Endodermal cell (in vitro differentiated cells): ENCODE measurements at regions not wholly inside any gene's neighbourhood (a gene's known extent, or its start where the extent isn't known, plus 50 kb on each side); places are given as distances from the start of the nearest gene placed in this dataset.

ENCODE experiments used
- DNase-seq: peaks from one replicate; pipeline ENCODE4 v3.0.0-alpha.2; 2017
- H3K27ac ChIP-seq: 2 replicates; pipeline ENCODE4 v1.5.1; 2013; ENCODE audit warnings: mild to moderate bottlenecking, low read depth, low read length, moderate library complexity
- H3K27me3 ChIP-seq: 2 replicates; pipeline ENCODE4 v1.6.1; 2013; ENCODE audit warnings: mild to moderate bottlenecking, low read length, moderate library complexity; ENCODE audit not compliant: insufficient read depth, control insufficient read depth, poor library complexity, severe bottlenecking
- H3K36me3 ChIP-seq: 2 replicates; pipeline ENCODE4 v1.7.0; 2013; ENCODE audit warnings: mild to moderate bottlenecking, low read length, moderate library complexity; ENCODE audit not compliant: control insufficient read depth, insufficient read depth
- H3K4me1 ChIP-seq: one replicate; pipeline ENCODE4 v1.7.0; 2013; ENCODE audit warnings: low read length; ENCODE audit not compliant: control insufficient read depth, insufficient read depth
- H3K4me3 ChIP-seq: 2 replicates; pipeline ENCODE4 v1.5.1; 2013; ENCODE audit warnings: mild to moderate bottlenecking, low read length, moderate library complexity
- H3K9ac ChIP-seq: 2 replicates; pipeline ENCODE4 v1.6.1; 2013; ENCODE audit warnings: mild to moderate bottlenecking, low read length, moderate library complexity; ENCODE audit not compliant: poor library complexity, severe bottlenecking; ENCODE audit errors: extremely low read depth
- H3K9me3 ChIP-seq: 2 replicates; pipeline ENCODE4 v1.6.1; 2013; ENCODE audit warnings: mild to moderate bottlenecking, low read length, moderate library complexity; ENCODE audit not compliant: control insufficient read depth
- H3K27ac Mint-ChIP-seq: 2 replicates; pipeline ENCODE4 v1.8.0; 2020; ENCODE audit warnings: mixed read lengths
- H3K27me3 Mint-ChIP-seq: 2 replicates; pipeline ENCODE4 v1.8.0; 2021; ENCODE audit warnings: mild to moderate bottlenecking, mixed read lengths; ENCODE audit not compliant: insufficient read depth
- H3K36me3 Mint-ChIP-seq: 2 replicates; pipeline ENCODE4 v1.8.0; 2020; ENCODE audit warnings: low read depth, mixed read lengths
- H3K4me1 Mint-ChIP-seq: 2 replicates; pipeline ENCODE4 v1.8.0; 2020; ENCODE audit warnings: mixed read lengths
- H3K4me3 Mint-ChIP-seq: 2 replicates; pipeline ENCODE4 v1.8.0; 2020; ENCODE audit warnings: mild to moderate bottlenecking, moderate library complexity, mixed read lengths
- H3K9me3 Mint-ChIP-seq: 2 replicates; pipeline ENCODE4 v1.8.0; 2020; ENCODE audit warnings: mild to moderate bottlenecking, mixed read lengths
- CTCF ChIP-seq: fragments of 200-600 bp; sonication (generic); conservative IDR thresholded peaks from 2 replicates; pipeline ENCODE4 v1.5.0; 2021; ENCODE audit warnings: antibody characterized with exemption, mild to moderate bottlenecking
- WGBS, 2 experiments: methylation state at CpG; one replicate each; pipeline versions ENCODE4 v1.1.5 to v1.1.7; 2013; ENCODE audit warnings: missing lambda C conversion rate in 2 of 2, mixed read lengths in 1 of 2; ENCODE audit not compliant: insufficient coverage in 1 of 2, insufficient read length in 1 of 2; 5-methylcytosine and 5-hydroxymethylcytosine counted together

- no peak overlapping the region for H3K4me3 Mint-ChIP-seq
- Histone ChIP-seq H3K36me3 (no peaks in the 10 kb centered on the region), H3K9ac (no peak overlapping the region), H3K4me3 (no peak overlapping the region), H3K27ac (no peak overlapping the region), H3K27me3 (no peaks in the 10 kb centered on the region), H3K9me3 (no peaks in the 10 kb centered on the region), H3K4me1 (no peaks in the 10 kb centered on the region)
- WGBS, 2 experiments: 85% methylated on average over 3 of the region's 4 CpGs; no CpG with 5 or more reads in 1 of the 2 experiments
- no peak overlapping the region for H3K27ac Mint-ChIP-seq
- no peaks in the 10 kb centered on the region for H3K27me3 Mint-ChIP-seq
- TF ChIP-seq CTCF: no peak
- H3K36me3 Mint-ChIP-seq: no peaks in the 10 kb centered on the region
- H3K9me3 Mint-ChIP-seq: peaks cover 10% of the 10 kb centered on the region
- DNase-seq: no peak
- no peaks in the 10 kb centered on the region for H3K4me1 Mint-ChIP-seq
Measured at GRCh38 chr4:178958725-178959440, 1516.6 kb upstream of the AGA start.

GRCh38 chr4:178963446-178964045 is 1521.3 kb upstream of the AGA start:
- no peaks in the 10 kb centered on the region for H3K9me3 Mint-ChIP-seq
- Histone ChIP-seq H3K9ac (no peak overlapping the region), H3K4me3 (no peak overlapping the region), H3K27ac (no peak overlapping the region), H3K36me3 (no peaks in the 10 kb centered on the region), H3K9me3 (no peaks in the 10 kb centered on the region), H3K27me3 (no peaks in the 10 kb centered on the region), H3K4me1 (no peaks in the 10 kb centered on the region)
- H3K27me3 Mint-ChIP-seq: no peaks in the 10 kb centered on the region
- no peaks in the 10 kb centered on the region for H3K36me3 Mint-ChIP-seq
- no peak overlapping the region for H3K4me3 Mint-ChIP-seq
- DNase-seq: no peak
- H3K27ac Mint-ChIP-seq: no peak overlapping the region
- 93 to 95% methylated on average over 3 to 4 of the region's 4 CpGs for WGBS, 2 experiments
- no peaks in the 10 kb centered on the region for H3K4me1 Mint-ChIP-seq
- TF ChIP-seq CTCF: no peak

GRCh38 chr4:178966644-178967043 is 1524.4 kb upstream of the AGA start:
- no peak overlapping the region for H3K4me3 Mint-ChIP-seq
- Histone ChIP-seq H3K36me3 (no peaks in the 10 kb centered on the region), H3K27ac (no peak overlapping the region), H3K27me3 (no peaks in the 10 kb centered on the region), H3K9ac (no peak overlapping the region), H3K4me1 (no peaks in the 10 kb centered on the region), H3K4me3 (no peak overlapping the region), H3K9me3 (no peaks in the 10 kb centered on the region)
- 94 to 99% methylated on average over 2 of the region's 2 CpGs for WGBS, 2 experiments
- H3K36me3 Mint-ChIP-seq: no peaks in the 10 kb centered on the region
- TF ChIP-seq CTCF: no peak
- H3K4me1 Mint-ChIP-seq: peaks cover 10% of the 10 kb centered on the region
- no peak overlapping the region for H3K27ac Mint-ChIP-seq
- H3K27me3 Mint-ChIP-seq: no peaks in the 10 kb centered on the region
- no peak for DNase-seq
- no peaks in the 10 kb centered on the region for H3K9me3 Mint-ChIP-seq
